CD4-positive, alpha-beta memory T cell (primary cell): ENCODE measurements at regions not wholly inside any gene's neighbourhood (a gene's known extent, or its start where the extent isn't known, plus 50 kb on each side); places are given as distances from the start of the nearest gene placed in this dataset.

Experiments
- CTCF ChIA-PET: fragments of 350-600 bp; sonication (Branson Sonifier 250); formaldehyde crosslinking; loops from one replicate; lab custom pipeline; 2021; ENCODE audit warnings: inconsistent platforms; ENCODE audit not compliant: partially characterized antibody; lab: Charles Lee
- POLR2A ChIA-PET: fragments of 350-600 bp; sonication (Branson Sonifier 250); formaldehyde crosslinking; loops from one replicate; lab custom pipeline; 2021; ENCODE audit not compliant: partially characterized antibody; lab: Charles Lee
- DNase-seq, 5 donors: peaks; one replicate each; pipeline versions ENCODE4 v3.0.0 to v3.0.0-alpha.2; 2020 to 2022; ENCODE audit warnings: mixed read lengths in 1 of 5
- H3K27ac ChIP-seq: one replicate; pipeline ENCODE4 v1.7.0; 2013; ENCODE audit warnings: low read depth, low read length
- H3K27me3 ChIP-seq: 2 replicates; pipeline ENCODE4 v1.7.0; 2013; ENCODE audit warnings: mild to moderate bottlenecking, low read length, moderate library complexity; ENCODE audit not compliant: insufficient read depth
- H3K36me3 ChIP-seq: 2 replicates; pipeline ENCODE4 v1.7.0; 2013; ENCODE audit warnings: mild to moderate bottlenecking, low read length, moderate library complexity; ENCODE audit not compliant: insufficient read depth
- H3K4me1 ChIP-seq: 2 replicates; pipeline ENCODE4 v1.7.0; 2013; ENCODE audit warnings: mild to moderate bottlenecking, low read length, moderate library complexity; ENCODE audit not compliant: insufficient read depth
- H3K4me3 ChIP-seq, 2 donors: one replicate each; pipeline ENCODE4 v1.7.0; 2013; ENCODE audit warnings: low read length in 2 of 2, mild to moderate bottlenecking in 1 of 2
- H3K9me3 ChIP-seq, 2 donors: one replicate each; pipeline ENCODE4 v1.7.0; 2013; ENCODE audit warnings: low read length in 2 of 2, control low read depth in 1 of 2; ENCODE audit not compliant: control insufficient read depth in 1 of 2
- H3K27ac Mint-ChIP-seq, 7 donors: one replicate each; pipeline ENCODE4 v1.8.0; 2020 to 2021; ENCODE audit warnings: mixed read lengths in 7 of 7, mild to moderate bottlenecking in 6 of 7, inconsistent platforms in 3 of 7, moderate library complexity in 3 of 7
- H3K27me3 Mint-ChIP-seq, 2 donors: one replicate each; pipeline ENCODE4 v1.8.0; 2020 to 2021; ENCODE audit warnings: mixed read lengths in 2 of 2
- H3K36me3 Mint-ChIP-seq, 2 donors: one replicate each; pipeline ENCODE4 v1.8.0; 2020 to 2021; ENCODE audit warnings: mixed read lengths in 2 of 2, inconsistent platforms in 1 of 2, mild to moderate bottlenecking in 1 of 2
- H3K4me1 Mint-ChIP-seq, 4 donors: one replicate each; pipeline ENCODE4 v1.8.0; 2020 to 2021; ENCODE audit warnings: mixed read lengths in 4 of 4, mild to moderate bottlenecking in 1 of 4
- H3K4me3 Mint-ChIP-seq, 8 donors: one replicate each; pipeline ENCODE4 v1.8.0; 2020 to 2021; ENCODE audit warnings: mixed read lengths in 8 of 8, mild to moderate bottlenecking in 7 of 8, moderate library complexity in 6 of 8, inconsistent platforms in 3 of 8
- H3K9me3 Mint-ChIP-seq, 8 donors: one replicate each; pipeline ENCODE4 v1.8.0; 2020 to 2021; ENCODE audit warnings: mixed read lengths in 8 of 8, mild to moderate bottlenecking in 5 of 8, inconsistent platforms in 3 of 8, moderate library complexity in 1 of 8
- intact Hi-C: fragments of 100-400 bp; cut with micrococcal nuclease; formaldehyde crosslinking; loops from one replicate; pipeline ENCODE4 v1.15.1; 2023

GRCh38 chr7:41163991-41164390 lies 538.9 kb downstream of the INHBA start:
- H3K36me3 ChIP-seq = no peaks in the 10 kb centered on the region
- no peaks in the 10 kb centered on the region for H3K9me3 ChIP-seq
- H3K4me3 ChIP-seq = no peak overlapping the region
- H3K4me1 Mint-ChIP-seq = no peaks in the 10 kb centered on the region
- H3K27ac ChIP-seq = no peak overlapping the region
- DNase-seq = no peak
- no peaks in the 10 kb centered on the region for H3K27me3 ChIP-seq
- H3K27me3 Mint-ChIP-seq = no peaks in the 10 kb centered on the region
- intact Hi-C loops = no loop called here
- H3K36me3 Mint-ChIP-seq = no peaks in the 10 kb centered on the region
- H3K4me3 Mint-ChIP-seq = no peak overlapping the region
- ChIA-PET CTCF (no interaction called here), POLR2A (no interaction called here)
- H3K27ac Mint-ChIP-seq = no peak overlapping the region
- no peaks in the 10 kb centered on the region for H3K4me1 ChIP-seq
- peaks cover 0 to 6% (median 3%) of the 10 kb centered on the region in 8 donors for H3K9me3 Mint-ChIP-seq

GRCh38 chr7:41162612-41163011 lies 540.3 kb downstream of the INHBA start:
- Mint-ChIP-seq H3K9me3 (peaks cover 0 to 5% (median 2%) of the 10 kb centered on the region in 8 donors), H3K27ac (no peak overlapping the region), H3K27me3 (no peaks in the 10 kb centered on the region), H3K4me3 (no peak overlapping the region), H3K36me3 (no peaks in the 10 kb centered on the region), H3K4me1 (no peaks in the 10 kb centered on the region)
- no peak overlapping the region for H3K27ac ChIP-seq
- intact Hi-C loops = no loop called here
- no peak for DNase-seq
- H3K4me1 ChIP-seq = no peaks in the 10 kb centered on the region
- POLR2A ChIA-PET = no interaction called here
- no peaks in the 10 kb centered on the region for H3K9me3 ChIP-seq
- no peak overlapping the region for H3K4me3 ChIP-seq
- H3K27me3 ChIP-seq = no peaks in the 10 kb centered on the region
- CTCF ChIA-PET = no interaction called here
- H3K36me3 ChIP-seq = no peaks in the 10 kb centered on the region

- Mint-ChIP-seq H3K36me3 (no peaks in the 10 kb centered on the region), H3K4me1 (no peaks in the 10 kb centered on the region), H3K27ac (no peak overlapping the region), H3K4me3 (no peak overlapping the region), H3K27me3 (no peaks in the 10 kb centered on the region), H3K9me3 (peaks cover 0 to 5% (median 2%) of the 10 kb centered on the region in 8 donors)
- Histone ChIP-seq H3K27ac (no peak overlapping the region), H3K4me3 (no peak overlapping the region), H3K36me3 (no peaks in the 10 kb centered on the region), H3K27me3 (no peaks in the 10 kb centered on the region), H3K4me1 (no peaks in the 10 kb centered on the region), H3K9me3 (no peaks in the 10 kb centered on the region)
- ChIA-PET CTCF (no interaction called here), POLR2A (no interaction called here)
- intact Hi-C loops = no loop called here
- no peak for DNase-seq
Measured at GRCh38 chr7:41161041-41161587, 541.8 kb downstream of the INHBA start.

- Mint-ChIP-seq H3K36me3 (no peaks in the 10 kb centered on the region), H3K4me3 (no peak overlapping the region), H3K9me3 (peaks cover 0 to 10% (median 7%) of the 10 kb centered on the region in 8 donors), H3K27ac (no peak overlapping the region), H3K4me1 (no peaks in the 10 kb centered on the region), H3K27me3 (no peaks in the 10 kb centered on the region)
- Histone ChIP-seq H3K36me3 (no peaks in the 10 kb centered on the region), H3K27ac (no peak overlapping the region), H3K4me3 (no peak overlapping the region), H3K9me3 (no peaks in the 10 kb centered on the region), H3K27me3 (no peaks in the 10 kb centered on the region), H3K4me1 (no peaks in the 10 kb centered on the region)
- CTCF ChIA-PET = no interaction called here
- POLR2A ChIA-PET = no interaction called here
- DNase-seq = no peak
- intact Hi-C loops = no loop called here
Measured at GRCh38 chr7:41156268-41156667, 546.6 kb downstream of the INHBA start.

- DNase-seq = no peak
- POLR2A ChIA-PET = no interaction called here
- CTCF ChIA-PET = no interaction called here
- no peak overlapping the region for H3K27ac ChIP-seq
- Mint-ChIP-seq H3K9me3 (peaks cover 2 to 11% (median 7%) of the 10 kb centered on the region in 8 donors), H3K27me3 (no peaks in the 10 kb centered on the region), H3K4me1 (no peaks in the 10 kb centered on the region), H3K27ac (no peak overlapping the region), H3K36me3 (no peaks in the 10 kb centered on the region), H3K4me3 (no peak overlapping the region)
- intact Hi-C loops = no loop called here
- H3K4me3 ChIP-seq = no peak overlapping the region
- H3K27me3 ChIP-seq = no peaks in the 10 kb centered on the region
- no peaks in the 10 kb centered on the region for H3K4me1 ChIP-seq
- no peaks in the 10 kb centered on the region for H3K36me3 ChIP-seq
- no peaks in the 10 kb centered on the region for H3K9me3 ChIP-seq
Measured at GRCh38 chr7:41153268-41153667, 549.6 kb downstream of the INHBA start.

GRCh38 chr7:41152179-41152678 lies 550.7 kb downstream of the INHBA start:
- Mint-ChIP-seq H3K9me3 (peaks cover 2 to 11% (median 7%) of the 10 kb centered on the region in 8 donors), H3K4me1 (no peaks in the 10 kb centered on the region), H3K36me3 (no peaks in the 10 kb centered on the region), H3K4me3 (no peak overlapping the region), H3K27ac (no peak overlapping the region), H3K27me3 (no peaks in the 10 kb centered on the region)
- no peak overlapping the region for H3K4me3 ChIP-seq
- ChIA-PET CTCF (no interaction called here), POLR2A (no interaction called here)
- no peaks in the 10 kb centered on the region for H3K27me3 ChIP-seq
- H3K4me1 ChIP-seq = no peaks in the 10 kb centered on the region
- H3K9me3 ChIP-seq = no peaks in the 10 kb centered on the region
- H3K36me3 ChIP-seq = no peaks in the 10 kb centered on the region
- intact Hi-C loops = no loop called here
- DNase-seq = no peak
- H3K27ac ChIP-seq = no peak overlapping the region

- H3K27ac ChIP-seq = no peak overlapping the region
- DNase-seq = no peak
- H3K27me3 ChIP-seq = no peaks in the 10 kb centered on the region
- H3K4me1 ChIP-seq = no peaks in the 10 kb centered on the region
- Mint-ChIP-seq H3K36me3 (no peaks in the 10 kb centered on the region), H3K4me3 (no peak overlapping the region), H3K27me3 (no peaks in the 10 kb centered on the region), H3K27ac (no peak overlapping the region), H3K4me1 (no peaks in the 10 kb centered on the region), H3K9me3 (peaks cover 0 to 10% (median 6%) of the 10 kb centered on the region in 8 donors)
- no peaks in the 10 kb centered on the region for H3K9me3 ChIP-seq
- CTCF ChIA-PET = no interaction called here
- intact Hi-C loops = no loop called here
- no peaks in the 10 kb centered on the region for H3K36me3 ChIP-seq
- POLR2A ChIA-PET = no interaction called here
- no peak overlapping the region for H3K4me3 ChIP-seq
Measured at GRCh38 chr7:41149576-41149975, 553.3 kb downstream of the INHBA start.
